ENCODE measurements at regions not wholly inside any gene's neighbourhood (a gene's known extent, or its start where the extent isn't known, plus 50 kb on each side); places are given as distances from the start of the nearest gene placed in this dataset.

GRCh38 chr6:156425359-156426020 lies 351.7 kb upstream of the ARID1B start:
- Histone ChIP-seq H3F3A (ENCODE audit: insufficient read depth, low read length) (no peaks in the 10 kb centered on the region), H3K4me1 (ENCODE audit: low read length) (no peaks in the 10 kb centered on the region), H3K27ac (ENCODE audit: low read length) (no peak overlapping the region), H4K20me1 (ENCODE audit: insufficient read depth, low read length) (no peaks in the 10 kb centered on the region), H3K4me3 (ENCODE audit: low read length) (no peak overlapping the region), H2AFZ (ENCODE audit: low read length) (no peak overlapping the region), H3K9me2 (replicated peaks; ENCODE audit: insufficient read depth, low read length) (no peaks in the 10 kb centered on the region), H3K4me2 (ENCODE audit: low read depth, low read length) (no peak overlapping the region), H3K27me3 (replicated peaks; ENCODE audit: insufficient read depth, low read length) (no peaks in the 10 kb centered on the region), H3K9ac (ENCODE audit: low read length) (no peak overlapping the region), H3K36me3 (replicated peaks; ENCODE audit: insufficient read depth, low read length) (no peaks in the 10 kb centered on the region), H3K9me3 (replicated peaks; ENCODE audit: insufficient read depth, low read length) (no peaks in the 10 kb centered on the region), H3K79me2 (ENCODE audit: low read length) (no peaks in the 10 kb centered on the region)
- DNase-seq, result no peak
- TF ChIP-seq EZH2 (optimal IDR thresholded peaks at IDR 0.05; ENCODE audit: low read depth, low read length) (no peak), CTCF (IDR thresholded peaks at IDR 0.05; ENCODE audit: low read length) (no peak), EZH2phosphoT487 (IDR thresholded peaks at IDR 0.05; ENCODE audit: low read length) (no peak)

- no peaks in the 10 kb centered on the region for H3K9me3 ChIP-seq (replicated peaks; ENCODE audit: insufficient read depth, low read length)
- no peaks in the 10 kb centered on the region for H3K9me2 ChIP-seq (replicated peaks; ENCODE audit: insufficient read depth, low read length)
- H3K27ac ChIP-seq (ENCODE audit: low read length), result no peak overlapping the region
- no peaks in the 10 kb centered on the region for H4K20me1 ChIP-seq (ENCODE audit: insufficient read depth, low read length)
- H3K79me2 ChIP-seq (ENCODE audit: low read length), result no peaks in the 10 kb centered on the region
- no peak overlapping the region for H3K9ac ChIP-seq (ENCODE audit: low read length)
- H3K27me3 ChIP-seq (replicated peaks; ENCODE audit: insufficient read depth, low read length), result no peaks in the 10 kb centered on the region
- no peak overlapping the region for H2AFZ ChIP-seq (ENCODE audit: low read length)
- no peak for DNase-seq
- no peak overlapping the region for H3K4me3 ChIP-seq (ENCODE audit: low read length)
- no peaks in the 10 kb centered on the region for H3K36me3 ChIP-seq (replicated peaks; ENCODE audit: insufficient read depth, low read length)
- TF ChIP-seq EZH2phosphoT487 (IDR thresholded peaks at IDR 0.05; ENCODE audit: low read length) (no peak), CTCF (IDR thresholded peaks at IDR 0.05; ENCODE audit: low read length) (no peak), EZH2 (optimal IDR thresholded peaks at IDR 0.05; ENCODE audit: low read depth, low read length) (no peak)
- no peaks in the 10 kb centered on the region for H3K4me1 ChIP-seq (ENCODE audit: low read length)
- H3K4me2 ChIP-seq (ENCODE audit: low read depth, low read length), result no peak overlapping the region
- H3F3A ChIP-seq (ENCODE audit: insufficient read depth, low read length), result no peaks in the 10 kb centered on the region
These were observed 353.3 kb upstream of the ARID1B start for GRCh38 chr6:156423829-156424228.

- no peak for DNase-seq
- TF ChIP-seq CTCF (IDR thresholded peaks at IDR 0.05; ENCODE audit: low read length) (no peak), EZH2phosphoT487 (IDR thresholded peaks at IDR 0.05; ENCODE audit: low read length) (no peak), EZH2 (optimal IDR thresholded peaks at IDR 0.05; ENCODE audit: low read depth, low read length) (no peak)
- Histone ChIP-seq H3K4me2 (ENCODE audit: low read depth, low read length) (no peak overlapping the region), H3F3A (ENCODE audit: insufficient read depth, low read length) (no peaks in the 10 kb centered on the region), H2AFZ (ENCODE audit: low read length) (no peak overlapping the region), H3K9me2 (replicated peaks; ENCODE audit: insufficient read depth, low read length) (no peaks in the 10 kb centered on the region), H3K36me3 (replicated peaks; ENCODE audit: insufficient read depth, low read length) (no peaks in the 10 kb centered on the region), H3K9me3 (replicated peaks; ENCODE audit: insufficient read depth, low read length) (no peaks in the 10 kb centered on the region), H3K27me3 (replicated peaks; ENCODE audit: insufficient read depth, low read length) (no peaks in the 10 kb centered on the region), H4K20me1 (ENCODE audit: insufficient read depth, low read length) (no peaks in the 10 kb centered on the region), H3K79me2 (ENCODE audit: low read length) (no peaks in the 10 kb centered on the region), H3K27ac (ENCODE audit: low read length) (no peak overlapping the region), H3K9ac (ENCODE audit: low read length) (no peak overlapping the region), H3K4me1 (ENCODE audit: low read length) (no peaks in the 10 kb centered on the region), H3K4me3 (ENCODE audit: low read length) (no peak overlapping the region)
These were observed 354.1 kb upstream of the ARID1B start for GRCh38 chr6:156423075-156423474.
